HG02884 (cell line): ENCODE measurements at regions not wholly inside any gene's neighbourhood (a gene's known extent, or its start where the extent isn't known, plus 50 kb on each side); places are given as distances from the start of the nearest gene placed in this dataset.

Experiments used
- ATAC-seq: cut with Tn5 transposase; IDR thresholded peaks from one replicate; pipeline ENCODE4 v1.9.1; 2021; ENCODE audit warnings: mild to moderate bottlenecking, moderate library complexity; ENCODE audit not compliant: unreplicated experiment

- no peak for ATAC-seq
These were observed 80.0 kb downstream of the CENPW start for GRCh38 chr6:126419901-126420300.

GRCh38 chr6:126422912-126423311, 83.0 kb downstream of the CENPW start:
- no peak for ATAC-seq

- ATAC-seq, result no peak
These were observed 87.8 kb downstream of the CENPW start for GRCh38 chr6:126427713-126428112.

GRCh38 chr6:126429866-126430265, 90.0 kb downstream of the CENPW start:
- no peak for ATAC-seq

GRCh38 chr6:126432564-126432963, 92.6 kb downstream of the CENPW start:
- ATAC-seq, result no peak

- no peak for ATAC-seq
These were observed 94.0 kb downstream of the CENPW start for GRCh38 chr6:126433927-126434326.

GRCh38 chr6:126437205-126437604, 97.3 kb downstream of the CENPW start:
- no peak for ATAC-seq

GRCh38 chr6:126439040-126439439, 99.1 kb downstream of the CENPW start:
- no peak for ATAC-seq

- no peak for ATAC-seq
These were observed 101.0 kb downstream of the CENPW start for GRCh38 chr6:126440923-126441322.

GRCh38 chr6:126444659-126445273, 104.9 kb downstream of the CENPW start:
- ATAC-seq, result no peak

- no peak for ATAC-seq
These were observed 106.3 kb downstream of the CENPW start for GRCh38 chr6:126446248-126446647.

GRCh38 chr6:126447367-126447766, 107.5 kb downstream of the CENPW start:
- ATAC-seq, result no peak

GRCh38 chr6:126461045-126461444, 121.1 kb downstream of the CENPW start:
- ATAC-seq, result no peak

GRCh38 chr6:126464245-126464644, 124.3 kb downstream of the CENPW start:
- ATAC-seq, result no peak

GRCh38 chr6:126475449-126475848, 135.5 kb downstream of the CENPW start:
- ATAC-seq, result no peak

- no peak for ATAC-seq
These were observed 137.8 kb downstream of the CENPW start for GRCh38 chr6:126477678-126478077.

- no peak for ATAC-seq
These were observed 140.4 kb downstream of the CENPW start for GRCh38 chr6:126480268-126480667.

GRCh38 chr6:126481319-126481718, 141.4 kb downstream of the CENPW start:
- no peak for ATAC-seq

- no peak for ATAC-seq
These were observed 164.9 kb downstream of the CENPW start for GRCh38 chr6:126504792-126505191.

- no peak for ATAC-seq
These were observed 173.3 kb downstream of the CENPW start for GRCh38 chr6:126513198-126513597.

GRCh38 chr6:126516411-126516810, 176.5 kb downstream of the CENPW start:
- no peak for ATAC-seq

- no peak for ATAC-seq
These were observed 185.0 kb downstream of the CENPW start for GRCh38 chr6:126524811-126525326.

GRCh38 chr6:126526547-126526946, 186.6 kb downstream of the CENPW start:
- no peak for ATAC-seq
